Stimulated activated CD4-positive, alpha-beta T cell treated with anti-CD3 and anti-CD28 coated beads, Interleukin-15, amount 100 ng/mL, for 48 hours (primary cell): ENCODE measurements at regions not wholly inside any gene's neighbourhood (a gene's known extent, or its start where the extent isn't known, plus 50 kb on each side); places are given as distances from the start of the nearest gene placed in this dataset.
"Not testable (repeated sequence)": the region's sequence is repeated elsewhere in the genome, so short reads cannot be mapped to it uniquely, and the experiment has no call there.

Experiments
- DNase-seq, 2 donors: peaks; one replicate each; pipeline ENCODE4 v3.0.0-alpha.2; 2020; ENCODE audit warnings: low read depth in 2 of 2

- no peak for DNase-seq
Observed at GRCh38 chr1:185540295-185540694, 193.9 kb upstream of the HMCN1 start.

- DNase-seq = no peak
Observed at GRCh38 chr1:185539277-185539943, 194.8 kb upstream of the HMCN1 start.

- DNase-seq = not testable (repeated sequence)
Observed at GRCh38 chr1:185538309-185538898, 195.8 kb upstream of the HMCN1 start.

- no peak for DNase-seq
Observed at GRCh38 chr1:185537596-185537995, 196.6 kb upstream of the HMCN1 start.

- no peak for DNase-seq
Observed at GRCh38 chr1:185536165-185536920, 197.8 kb upstream of the HMCN1 start.

- no peak for DNase-seq
Observed at GRCh38 chr1:185535621-185536020, 198.6 kb upstream of the HMCN1 start.

GRCh38 chr1:185534801-185535200, 199.4 kb upstream of the HMCN1 start:
- DNase-seq = no peak

- DNase-seq = no peak
Observed at GRCh38 chr1:185533596-185533995, 200.6 kb upstream of the HMCN1 start.

GRCh38 chr1:185532856-185533255, 201.3 kb upstream of the HMCN1 start:
- DNase-seq = no peak

- no peak for DNase-seq
Observed at GRCh38 chr1:185531838-185532237, 202.4 kb upstream of the HMCN1 start.

- no peak for DNase-seq
Observed at GRCh38 chr1:185530215-185530614, 204.0 kb upstream of the HMCN1 start.

GRCh38 chr1:185529673-185530072, 204.5 kb upstream of the HMCN1 start:
- no peak for DNase-seq

GRCh38 chr1:185528084-185528676, 206.0 kb upstream of the HMCN1 start:
- DNase-seq = no peak

GRCh38 chr1:185526344-185527307, 207.6 kb upstream of the HMCN1 start:
- no peak for DNase-seq

- no peak for DNase-seq
Observed at GRCh38 chr1:185520188-185520920, 203.3 kb upstream of the IVNS1ABP start.

GRCh38 chr1:185517808-185518419, 200.9 kb upstream of the IVNS1ABP start:
- no peak for DNase-seq

- DNase-seq = not testable (repeated sequence)
Observed at GRCh38 chr1:185517301-185517700, 200.3 kb upstream of the IVNS1ABP start.

GRCh38 chr1:185515696-185516095, 198.7 kb upstream of the IVNS1ABP start:
- DNase-seq = no peak

- DNase-seq = no peak
Observed at GRCh38 chr1:185514311-185514710, 197.3 kb upstream of the IVNS1ABP start.

GRCh38 chr1:185512442-185512841, 195.4 kb upstream of the IVNS1ABP start:
- no peak for DNase-seq
